NT2/D1 (cell line): ENCODE measurements at regions not wholly inside any gene's neighbourhood (a gene's known extent, or its start where the extent isn't known, plus 50 kb on each side); places are given as distances from the start of the nearest gene placed in this dataset.

Source experiments
- SUZ12 ChIP-seq: IDR thresholded peaks from 2 replicates; pipeline ENCODE4 v1.6.1; 2011; ENCODE audit not compliant: insufficient read length, insufficient read depth; ENCODE audit errors: extremely low read depth
- YY1 ChIP-seq: IDR thresholded peaks from 2 replicates; pipeline ENCODE4 v1.6.1; 2011; ENCODE audit not compliant: insufficient read length, insufficient read depth
- ZNF274 ChIP-seq: IDR thresholded peaks from 2 replicates; pipeline ENCODE4 v1.6.1; 2011; ENCODE audit warnings: mild to moderate bottlenecking, low read depth, low read length

DNA sequence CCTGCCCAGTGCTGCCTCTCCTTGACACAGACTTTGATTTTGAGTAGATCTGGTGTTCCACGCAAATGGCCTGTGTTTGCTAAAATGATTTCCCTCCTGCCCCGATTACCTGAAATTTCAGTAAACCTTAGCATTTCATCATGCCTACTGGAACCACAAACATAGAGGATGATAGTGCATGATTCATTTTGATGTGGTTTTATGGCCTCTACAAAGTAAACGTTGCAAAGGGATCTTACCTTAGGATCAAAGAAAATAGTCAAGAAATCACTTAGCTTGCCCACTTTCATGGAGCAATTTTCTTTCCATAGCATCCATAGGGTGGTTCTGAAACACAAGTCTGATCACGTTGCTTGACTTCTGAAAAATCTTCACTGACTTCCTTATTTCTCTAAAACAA is 524.6 kb upstream of the ATP11B start:
- no peak for TF ChIP-seq YY1
- no peak for TF ChIP-seq ZNF274
- TF ChIP-seq SUZ12, result no peak
